A673 (cell line): ENCODE measurements at regions not wholly inside any gene's neighbourhood (a gene's known extent, or its start where the extent isn't known, plus 50 kb on each side); places are given as distances from the start of the nearest gene placed in this dataset.

Experiments
- BruUV-seq: library from RNA; stranded (reverse); fragments of 400-500 nt; replicated peaks from 2 replicates; lab custom pipeline; 2021; lab: Mats Ljungman, UMichigan
- CTCF ChIA-PET: fragments of 300-600 bp; sonication (Branson Sonifier 250); formaldehyde crosslinking; loops from one replicate; lab custom pipeline; 2022; ENCODE audit warnings: antibody characterized with exemption; lab: Charles Lee
- POLR2A ChIA-PET: fragments of 300-600 bp; sonication (Branson Sonifier 250); formaldehyde crosslinking; loops from one replicate; lab custom pipeline; 2022; ENCODE audit warnings: antibody characterized with exemption; ENCODE audit not compliant: low non-redundant PET; lab: Charles Lee
- DNase-seq: peaks from one replicate; pipeline ENCODE4 v3.0.0-alpha.2; 2015; ENCODE audit warnings: low spot score
- H3K27ac ChIP-seq: fragments of 200-600 bp; sonication (generic); 2 replicates; pipeline ENCODE4 v1.5.1; 2016; ENCODE audit warnings: mixed run types, low read depth, mild to moderate bottlenecking, mixed read lengths, antibody characterized with exemption, low read length; ENCODE audit not compliant: poor library complexity, severe bottlenecking
- H3K27me3 ChIP-seq: fragments of 200-600 bp; sonication (generic); replicated peaks from 2 replicates; pipeline ENCODE4 v1.6.1; 2017; ENCODE audit warnings: mixed run types, low read depth, mild to moderate bottlenecking, mixed read lengths, antibody characterized with exemption, low read length; ENCODE audit not compliant: insufficient read depth, poor library complexity
- H3K36me3 ChIP-seq: fragments of 200-600 bp; sonication (generic); 2 replicates; pipeline ENCODE4 v1.6.1; 2016; ENCODE audit warnings: mixed run types, mild to moderate bottlenecking, mixed read lengths, antibody characterized with exemption, low read length; ENCODE audit not compliant: insufficient read depth, poor library complexity, severe bottlenecking
- H3K4me1 ChIP-seq: fragments of 200-600 bp; sonication (generic); 2 replicates; pipeline ENCODE4 v1.6.1; 2017; ENCODE audit warnings: mixed run types, mild to moderate bottlenecking, mixed read lengths, antibody characterized with exemption, low read length; ENCODE audit not compliant: insufficient read depth, poor library complexity, severe bottlenecking
- H3K4me3 ChIP-seq: fragments of 200-600 bp; sonication (generic); 2 replicates; pipeline ENCODE4 v1.5.1; 2016; ENCODE audit warnings: low read depth, mixed run types, mild to moderate bottlenecking, mixed read lengths, low read length; ENCODE audit not compliant: poor library complexity, severe bottlenecking
- H3K9me3 ChIP-seq: fragments of 200-600 bp; sonication (generic); 2 replicates; pipeline ENCODE4 v1.6.1; 2016; ENCODE audit warnings: mixed run types, low read depth, mild to moderate bottlenecking, mixed read lengths, antibody characterized with exemption, low read length; ENCODE audit not compliant: poor library complexity, severe bottlenecking
- CTCF ChIP-seq: fragments of 300-800, 200-600 bp; sonication (generic); conservative IDR thresholded peaks from 2 replicates; pipeline ENCODE4 v1.5.1; 2017; ENCODE audit warnings: low read depth, mild to moderate bottlenecking, antibody characterized with exemption, low read length, moderate library complexity, mixed read lengths
- EZH2 ChIP-seq: fragments of 200-600 bp; sonication (generic); IDR thresholded peaks from 2 replicates; pipeline ENCODE4 v1.6.1; 2017; ENCODE audit warnings: borderline replicate concordance, low read depth, mild to moderate bottlenecking, mixed read lengths, antibody characterized with exemption, low read length; ENCODE audit not compliant: poor library complexity, severe bottlenecking
- intact Hi-C: fragments of 100-400 bp; cut with micrococcal nuclease; formaldehyde crosslinking; loops from one replicate; pipeline ENCODE4 v1.10.0; 2022; ENCODE audit not compliant: unreplicated experiment

- intact Hi-C loops = loop anchor here (5.0 kb wide), 1 partner anchor 110 kb away; the partner anchor contains the start of gene LMO3
- Histone ChIP-seq H3K27me3 (no peaks in the 10 kb centered on the region), H3K4me1 (peaks cover 33% of the 10 kb centered on the region), H3K4me3 (no peak overlapping the region), H3K36me3 (no peaks in the 10 kb centered on the region), H3K9me3 (no peaks in the 10 kb centered on the region), H3K27ac (no peak overlapping the region)
- ChIA-PET POLR2A (no interaction called here), CTCF (interaction anchor here (1.2 kb wide), 1 partner anchor 331 kb away, joined by 4 read pairs; no protein-coding TSS in a partner anchor)
- BruUV-seq = no TSS peak
- TF ChIP-seq CTCF = no peak
- TF ChIP-seq EZH2 = no peak
- DNase-seq = peak; percentile 34
These were observed 111.0 kb upstream of the LMO3 start for GRCh38 chr12:16716928-16717327.

DNA sequence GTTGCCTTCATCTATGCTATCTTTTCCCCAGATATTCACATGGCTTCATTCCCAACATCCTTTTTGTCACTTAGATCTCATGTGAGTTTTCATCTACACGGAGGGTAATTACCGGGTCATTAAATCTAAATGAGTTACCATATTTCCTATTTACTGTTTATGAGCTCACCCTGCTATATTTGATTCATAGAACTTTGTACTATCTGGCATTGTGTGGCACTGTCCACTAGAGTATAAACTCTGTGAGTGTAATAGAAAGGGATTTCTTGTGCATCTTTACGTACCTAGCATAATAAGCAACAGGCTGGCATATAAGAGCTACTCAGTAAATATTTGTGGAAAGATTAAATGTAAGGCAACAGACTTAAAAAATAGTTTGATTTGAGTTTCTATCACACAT, 86.1 kb upstream of the LMO3 start:
- no peak overlapping the region for H3K27ac ChIP-seq
- intact Hi-C loops = no loop called here
- ChIA-PET CTCF (no interaction called here), POLR2A (no interaction called here)
- no peak for DNase-seq
- peaks cover 5% of the 10 kb centered on the region for H3K9me3 ChIP-seq
- no peaks in the 10 kb centered on the region for H3K4me1 ChIP-seq
- no peaks in the 10 kb centered on the region for H3K36me3 ChIP-seq
- BruUV-seq = no TSS peak
- no peak overlapping the region for H3K4me3 ChIP-seq
- TF ChIP-seq EZH2 = no peak
- no peak for TF ChIP-seq CTCF
- H3K27me3 ChIP-seq = no peaks in the 10 kb centered on the region

- no peaks in the 10 kb centered on the region for H3K27me3 ChIP-seq
- no peaks in the 10 kb centered on the region for H3K4me1 ChIP-seq
- no peaks in the 10 kb centered on the region for H3K36me3 ChIP-seq
- H3K27ac ChIP-seq = no peak overlapping the region
- CTCF ChIA-PET = no interaction called here
- peaks cover 5% of the 10 kb centered on the region for H3K9me3 ChIP-seq
- TF ChIP-seq EZH2 (no peak), CTCF (no peak)
- intact Hi-C loops = no loop called here
- no peak for DNase-seq
- POLR2A ChIA-PET = no interaction called here
- BruUV-seq = no TSS peak
- no peak overlapping the region for H3K4me3 ChIP-seq
These were observed 85.7 kb upstream of the LMO3 start for GRCh38 chr12:16691624-16692023.
